OCI-LY3 (cell line): ENCODE measurements at regions not wholly inside any gene's neighbourhood (a gene's known extent, or its start where the extent isn't known, plus 50 kb on each side); places are given as distances from the start of the nearest gene placed in this dataset.
"Not testable (repeated sequence)": the region's sequence is repeated elsewhere in the genome, so short reads cannot be mapped to it uniquely, and the experiment has no call there.

Experiments
- H2AFZ ChIP-seq: fragments of 200-600, 300-600 bp; shearing (Covaris generic); 2 replicates; pipeline ENCODE4 v1.6.0; 2014; ENCODE audit warnings: antibody characterized with exemption, low read depth, low read length
- H3K27ac ChIP-seq: fragments of 200-600, 300-600 bp; sonication (generic); 2 replicates; pipeline ENCODE4 v1.5.1; 2014; ENCODE audit warnings: mild to moderate bottlenecking, low read length, moderate library complexity, mixed read lengths
- H3K27me3 ChIP-seq: fragments of 200-600, 300-600 bp; sonication (generic); 2 replicates; pipeline ENCODE4 v1.6.1; 2014; ENCODE audit warnings: low read depth, low read length, mixed read lengths
- H3K36me3 ChIP-seq: fragments of 200-600, 300-600 bp; sonication (generic); replicated peaks from 2 replicates; pipeline ENCODE3; 2014; ENCODE audit warnings: low read depth, low read length, mixed read lengths
- H3K4me1 ChIP-seq: fragments of 300-600, 200-600 bp; sonication (generic); 2 replicates; pipeline ENCODE4 v1.6.1; 2014; ENCODE audit warnings: low read length, mixed read lengths
- H3K4me2 ChIP-seq: fragments of 200-600, 300-600 bp; sonication (generic); 2 replicates; pipeline ENCODE4 v1.6.1; 2014; ENCODE audit warnings: low read length, mixed read lengths
- H3K4me3 ChIP-seq: fragments of 300-600, 200-600 bp; sonication (generic); 2 replicates; pipeline ENCODE4 v1.5.1; 2014; ENCODE audit warnings: antibody characterized with exemption, mild to moderate bottlenecking, low read length, moderate library complexity
- H3K79me2 ChIP-seq: fragments of 300-600, 200-600 bp; shearing (Covaris generic); 2 replicates; pipeline ENCODE4 v1.6.1; 2014; ENCODE audit warnings: mild to moderate bottlenecking, low read length, mixed read lengths
- H3K9ac ChIP-seq: fragments of 300-600, 200-600 bp; shearing (Covaris generic); 2 replicates; pipeline ENCODE4 v1.6.0; 2014; ENCODE audit warnings: mild to moderate bottlenecking, low read length, moderate library complexity
- H3K9me3 ChIP-seq: fragments of 200-600, 300-600 bp; shearing (Covaris generic); 2 replicates; pipeline ENCODE4 v1.6.1; 2014; ENCODE audit warnings: low read length, mixed read lengths; ENCODE audit not compliant: insufficient read depth
- H4K20me1 ChIP-seq: fragments of 200-600, 300-600 bp; sonication (generic); 2 replicates; pipeline ENCODE4 v1.6.1; 2016; ENCODE audit warnings: low read length, mixed read lengths; ENCODE audit not compliant: insufficient read depth
- EZH2phosphoT487 ChIP-seq: fragments of 200-600 bp; shearing (Covaris generic); IDR thresholded peaks from 2 replicates; pipeline ENCODE4 v1.6.1; 2018; ENCODE audit warnings: antibody characterized with exemption, mixed run types, low read depth
- TF ChIP-seq, protein P1 (sequence below): fragments of 200-600, 300-600 bp; sonication (generic); IDR thresholded peaks from 2 replicates; pipeline ENCODE4 v1.5.1; 2014; ENCODE audit warnings: antibody characterized with exemption, low read length, low read depth

DNA sequence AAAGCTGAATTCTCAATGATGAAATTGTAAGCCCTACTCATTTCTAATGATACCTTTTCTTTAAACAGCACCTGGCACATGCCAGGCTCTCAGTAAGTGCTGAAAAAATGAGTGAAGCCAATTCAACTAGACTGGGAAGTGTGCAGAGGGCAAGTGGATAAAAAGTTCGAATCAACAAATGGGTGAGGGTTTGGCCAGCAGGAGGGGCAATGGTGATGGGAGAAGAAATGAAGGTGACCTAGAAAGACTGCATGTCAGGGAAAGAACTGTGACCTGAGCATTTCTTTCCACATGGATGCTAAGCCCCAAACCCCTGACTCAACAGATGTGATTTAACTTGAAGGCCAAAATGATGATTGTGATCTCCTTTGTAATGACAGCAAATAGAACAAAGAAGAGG lies 54.6 kb downstream of the DKK1 start:
- TF ChIP-seq, protein P1, sequence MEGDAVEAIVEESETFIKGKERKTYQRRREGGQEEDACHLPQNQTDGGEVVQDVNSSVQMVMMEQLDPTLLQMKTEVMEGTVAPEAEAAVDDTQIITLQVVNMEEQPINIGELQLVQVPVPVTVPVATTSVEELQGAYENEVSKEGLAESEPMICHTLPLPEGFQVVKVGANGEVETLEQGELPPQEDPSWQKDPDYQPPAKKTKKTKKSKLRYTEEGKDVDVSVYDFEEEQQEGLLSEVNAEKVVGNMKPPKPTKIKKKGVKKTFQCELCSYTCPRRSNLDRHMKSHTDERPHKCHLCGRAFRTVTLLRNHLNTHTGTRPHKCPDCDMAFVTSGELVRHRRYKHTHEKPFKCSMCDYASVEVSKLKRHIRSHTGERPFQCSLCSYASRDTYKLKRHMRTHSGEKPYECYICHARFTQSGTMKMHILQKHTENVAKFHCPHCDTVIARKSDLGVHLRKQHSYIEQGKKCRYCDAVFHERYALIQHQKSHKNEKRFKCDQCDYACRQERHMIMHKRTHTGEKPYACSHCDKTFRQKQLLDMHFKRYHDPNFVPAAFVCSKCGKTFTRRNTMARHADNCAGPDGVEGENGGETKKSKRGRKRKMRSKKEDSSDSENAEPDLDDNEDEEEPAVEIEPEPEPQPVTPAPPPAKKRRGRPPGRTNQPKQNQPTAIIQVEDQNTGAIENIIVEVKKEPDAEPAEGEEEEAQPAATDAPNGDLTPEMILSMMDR: 0 out of 2 replicates have a peak, but pooled peaks have one; percentile 6
- no peak for TF ChIP-seq EZH2phosphoT487
- no peaks in the 10 kb centered on the region for H3K79me2 ChIP-seq

DNA sequence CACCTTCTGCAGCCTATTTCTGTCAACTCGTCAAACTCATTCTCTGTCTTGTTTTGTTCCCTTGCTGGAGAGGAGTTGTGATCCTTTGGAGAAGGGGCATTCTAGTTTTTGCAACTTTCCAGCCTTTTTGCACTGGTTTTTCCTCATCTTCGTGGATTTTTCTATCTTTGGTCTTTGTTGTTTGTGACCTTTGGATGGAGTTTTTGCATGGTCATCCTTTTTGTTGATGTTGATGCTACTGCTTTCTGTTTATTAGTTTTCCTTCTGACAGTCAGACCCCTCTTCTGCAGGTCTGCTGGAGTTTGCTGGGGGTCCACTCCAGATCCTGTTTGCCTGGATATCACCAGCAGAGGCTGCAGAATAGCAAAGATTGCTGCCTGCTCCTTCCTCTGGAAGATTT lies 60.1 kb downstream of the DKK1 start:
- H3K27me3 ChIP-seq, H2AFZ ChIP-seq, H4K20me1 ChIP-seq, H3K36me3 ChIP-seq, H3K79me2 ChIP-seq, H3K4me3 ChIP-seq, H3K9ac ChIP-seq, H3K4me2 ChIP-seq, H3K27ac ChIP-seq, H3K9me3 ChIP-seq: not testable (repeated sequence)
- peaks cover 12% of the 10 kb centered on the region for H3K4me1 ChIP-seq

More for the DNA sequence above, 54.6 kb downstream of the DKK1 start:
- Histone ChIP-seq H2AFZ (no peak overlapping the region), H4K20me1 (no peaks in the 10 kb centered on the region), H3K9me3 (no peaks in the 10 kb centered on the region), H3K4me3 (no peak overlapping the region), H3K9ac (no peak overlapping the region), H3K4me1 (no peaks in the 10 kb centered on the region), H3K27me3 (no peaks in the 10 kb centered on the region), H3K36me3 (no peaks in the 10 kb centered on the region), H3K27ac (no peak overlapping the region), H3K4me2 (no peak overlapping the region)

DNA sequence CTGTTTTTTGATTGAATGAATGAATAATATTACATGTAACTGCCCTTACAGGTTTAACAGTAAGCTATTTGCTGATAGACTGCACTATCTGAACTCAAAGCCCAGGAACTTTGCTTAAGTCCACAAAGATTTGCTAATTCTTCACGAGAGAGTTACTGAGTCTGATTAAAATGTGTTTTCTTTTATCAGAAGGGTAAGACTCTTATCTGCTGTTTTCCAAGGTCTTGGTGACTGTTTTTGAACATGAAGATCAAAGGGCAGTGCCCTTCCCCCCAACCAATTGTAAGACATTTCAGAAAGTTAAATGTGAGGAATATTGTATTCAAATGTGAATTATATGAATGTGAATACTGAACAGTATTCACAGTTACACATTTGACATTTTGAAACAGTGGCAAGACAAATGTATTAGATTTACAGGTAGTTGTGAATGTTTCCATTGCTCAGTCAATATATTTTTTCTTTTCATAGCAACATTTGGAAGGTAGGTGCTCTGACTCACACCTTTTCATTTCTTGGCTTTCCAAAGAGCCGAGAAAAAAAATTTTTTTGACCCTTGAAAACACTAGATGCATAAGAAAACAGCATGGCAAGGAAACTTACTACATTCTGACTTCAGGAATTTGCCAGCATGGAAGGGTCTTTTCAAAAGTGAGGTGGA lies 62.7 kb downstream of the DKK1 start:
- Histone ChIP-seq H3K36me3 (no peaks in the 10 kb centered on the region), H3K9me3 (no peaks in the 10 kb centered on the region), H2AFZ (no peak overlapping the region), H4K20me1 (no peaks in the 10 kb centered on the region), H3K27me3 (no peaks in the 10 kb centered on the region), H3K4me2 (no peak overlapping the region), H3K79me2 (no peaks in the 10 kb centered on the region), H3K9ac (no peak overlapping the region), H3K27ac (no peak overlapping the region), H3K4me3 (no peak overlapping the region), H3K4me1 (peaks cover 13% of the 10 kb centered on the region)
- TF ChIP-seq, protein P1: no peak
- TF ChIP-seq EZH2phosphoT487: no peak

DNA sequence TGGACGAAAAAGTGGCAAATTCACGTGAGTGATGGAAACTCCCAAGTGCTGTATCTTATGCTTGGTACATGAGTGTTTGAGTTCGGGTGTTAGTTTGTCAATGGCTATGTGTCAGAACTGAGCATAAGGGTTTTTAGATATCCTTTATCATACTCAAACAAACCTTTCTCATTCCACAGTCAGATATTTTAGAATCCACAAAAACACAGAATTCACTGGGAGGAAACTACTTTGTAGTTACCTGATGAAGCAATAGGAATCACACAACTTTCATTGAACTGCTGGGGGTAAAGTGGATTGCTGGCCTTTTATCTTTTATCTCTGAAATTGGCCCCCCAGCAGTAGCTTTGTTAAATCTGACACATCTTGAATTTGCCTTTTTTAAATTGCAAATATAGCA lies 64.0 kb downstream of the DKK1 start:
- Histone ChIP-seq H3K9ac (no peak overlapping the region), H3K79me2 (no peaks in the 10 kb centered on the region), H3K4me3 (no peak overlapping the region), H3K27me3 (no peaks in the 10 kb centered on the region), H4K20me1 (no peaks in the 10 kb centered on the region), H3K36me3 (no peaks in the 10 kb centered on the region), H3K9me3 (no peaks in the 10 kb centered on the region), H3K4me1 (peaks cover 13% of the 10 kb centered on the region), H2AFZ (no peak overlapping the region), H3K4me2 (no peak overlapping the region), H3K27ac (no peak overlapping the region)
- TF ChIP-seq, protein P1: no peak
- TF ChIP-seq EZH2phosphoT487: no peak
